ENCODE measurements at regions not wholly inside any gene's neighbourhood (a gene's known extent, or its start where the extent isn't known, plus 50 kb on each side); places are given as distances from the start of the nearest gene placed in this dataset.

- no peak for TF ChIP-seq TSHZ2 (CRISPR knock-in tag; IDR thresholded peaks at IDR 0.05)
- TF ChIP-seq ISL1 (CRISPR knock-in tag; IDR thresholded peaks at IDR 0.05): no peak
Observed at GRCh38 chr5:152097128-152097527, 172.5 kb upstream of the GLRA1 start (continued).

- ATAC-seq: no peak
Observed at GRCh38 chr5:152094716-152095115, 170.1 kb upstream of the GLRA1 start.

GRCh38 chr5:152094060-152094459 is 169.4 kb upstream of the GLRA1 start:
- no peak for ATAC-seq

More at GRCh38 chr5:152094716-152095115, 170.1 kb upstream of the GLRA1 start:
- TF ChIP-seq CREB5 (CRISPR knock-in tag; IDR thresholded peaks at IDR 0.05; ENCODE audit: low read depth): no peak

GRCh38 chr5:152092580-152092979 is 167.9 kb upstream of the GLRA1 start:
- ATAC-seq: no peak
- TF ChIP-seq TOX (CRISPR knock-in tag; IDR thresholded peaks at IDR 0.05; ENCODE audit: borderline replicate concordance) (no peak), TSHZ2 (CRISPR knock-in tag; IDR thresholded peaks at IDR 0.05) (no peak), POU6F1 (CRISPR knock-in tag; IDR thresholded peaks at IDR 0.05; ENCODE audit: borderline replicate concordance, low read depth) (no peak), ZNF8 (CRISPR knock-in tag; IDR thresholded peaks at IDR 0.05) (no peak), ZC3H10 (CRISPR knock-in tag; IDR thresholded peaks at IDR 0.05) (no peak), ZNF565 (CRISPR knock-in tag; conservative IDR thresholded peaks at IDR 0.05; ENCODE audit: low read depth) (no peak), RARB (CRISPR knock-in tag; IDR thresholded peaks at IDR 0.05) (no peak), GLIS3 (CRISPR knock-in tag; IDR thresholded peaks at IDR 0.05) (no peak), CREB5 (CRISPR knock-in tag; IDR thresholded peaks at IDR 0.05; ENCODE audit: low read depth) (no peak), ISL1 (CRISPR knock-in tag; IDR thresholded peaks at IDR 0.05) (no peak), CSRNP3 (CRISPR knock-in tag; IDR thresholded peaks at IDR 0.05) (no peak), OSR1 (CRISPR knock-in tag; IDR thresholded peaks at IDR 0.05) (no peak), ZNF70 (CRISPR knock-in tag; IDR thresholded peaks at IDR 0.05) (no peak)

More at GRCh38 chr5:152094060-152094459, 169.4 kb upstream of the GLRA1 start:
- TF ChIP-seq TOX (CRISPR knock-in tag; IDR thresholded peaks at IDR 0.05; ENCODE audit: borderline replicate concordance) (no peak), BACH2 (CRISPR knock-in tag; IDR thresholded peaks at IDR 0.05; ENCODE audit: borderline replicate concordance) (no peak), CSRNP3 (CRISPR knock-in tag; IDR thresholded peaks at IDR 0.05) (no peak), POU6F1 (CRISPR knock-in tag; IDR thresholded peaks at IDR 0.05; ENCODE audit: borderline replicate concordance, low read depth) (no peak), ISL1 (CRISPR knock-in tag; IDR thresholded peaks at IDR 0.05) (no peak), ZNF8 (CRISPR knock-in tag; IDR thresholded peaks at IDR 0.05) (no peak), ESRRG (CRISPR knock-in tag; IDR thresholded peaks at IDR 0.05) (no peak), CSDC2 (CRISPR knock-in tag; IDR thresholded peaks at IDR 0.05) (no peak), TCF4 (CRISPR knock-in tag; IDR thresholded peaks at IDR 0.05; ENCODE audit: borderline replicate concordance) (no peak), SNAI2 (CRISPR knock-in tag; IDR thresholded peaks at IDR 0.05) (no peak), GLIS3 (CRISPR knock-in tag; IDR thresholded peaks at IDR 0.05) (no peak)
